Thyroid gland (tissue), 4 donors: ENCODE measurements at regions not wholly inside any gene's neighbourhood (a gene's known extent, or its start where the extent isn't known, plus 50 kb on each side); places are given as distances from the start of the nearest gene placed in this dataset.

Source experiments
- DNase-seq, 2 donors: peaks; one replicate each; pipeline ENCODE4 v3.0.0-alpha.2; 2019
- H3K27ac ChIP-seq, 3 donors: fragments of 200-600 bp; sonication (generic); 1 replicate in 2 of 3; 2 replicates in 1 of 3; pipeline ENCODE4 v1.5.1; 2016 to 2019; ENCODE audit warnings: mild to moderate bottlenecking in 1 of 3, moderate library complexity in 1 of 3
- H3K27me3 ChIP-seq: fragments of 200-600 bp; sonication (generic); one replicate; pipeline ENCODE4 v1.5.1; 2019
- H3K36me3 ChIP-seq, 2 donors: fragments of 200-600 bp; sonication (generic); one replicate each; pipeline ENCODE4 v1.5.1; 2016 to 2019
- H3K4me1 ChIP-seq, 2 donors: fragments of 200-600 bp; sonication (generic); one replicate each; pipeline ENCODE4 v1.5.1; 2017 to 2019
- H3K4me3 ChIP-seq, 3 donors: fragments of 200-600 bp; sonication (generic); replicated peaks in 1 of 3; 1 replicate in 2 of 3; 2 replicates in 1 of 3; pipeline ENCODE4 v1.5.1; 2016; ENCODE audit warnings: mild to moderate bottlenecking in 1 of 3
- H3K9me3 ChIP-seq: fragments of 200-600 bp; sonication (generic); one replicate; pipeline ENCODE4 v1.5.1; 2017
- CTCF ChIP-seq, 6 experiments: fragments of 200-600 bp in 3 of 6; fragments of 450-650 bp in 3 of 6; sonication (generic) in 3 of 6; IDR thresholded peaks; one replicate each; pipeline ENCODE4 v1.5.1; 2016 to 2019; ENCODE audit warnings: antibody characterized with exemption in 6 of 6, mild to moderate bottlenecking in 2 of 6, inconsistent platforms in 1 of 6, moderate library complexity in 1 of 6
- POLR2A ChIP-seq, 2 donors: fragments of 450-650 bp; IDR thresholded peaks; one replicate each; pipeline ENCODE4 v1.6.1; 2017; ENCODE audit warnings: antibody characterized with exemption in 2 of 2, mild to moderate bottlenecking in 2 of 2, moderate library complexity in 1 of 2
- WGBS, 2 donors: methylation state at CpG; one replicate each; pipeline ENCODE4 v1.1.5; 2017; 5-methylcytosine and 5-hydroxymethylcytosine counted together
- intact Hi-C: fragments of 100-400 bp; cut with DNase I; formaldehyde crosslinking; loops from one replicate; pipeline ENCODE4 v1.15.1; 2023

- no peaks in the 10 kb centered on the region for H3K9me3 ChIP-seq
- no peaks in the 10 kb centered on the region for H3K27me3 ChIP-seq
- DNase-seq: no peak
- WGBS, 2 donors: 76 to 78% methylated on average over 12 to 13 of the region's 13 CpGs
- no peak for TF ChIP-seq CTCF (IDR thresholded peaks at IDR 0.05)
- no peak for TF ChIP-seq POLR2A (IDR thresholded peaks at IDR 0.05)
- intact Hi-C loops: no loop called here
- no peaks in the 10 kb centered on the region for H3K36me3 ChIP-seq
- no peaks in the 10 kb centered on the region for H3K4me1 ChIP-seq
- no peak overlapping the region for H3K27ac ChIP-seq
- H3K4me3 ChIP-seq: no peak overlapping the region
Measured at GRCh38 chr12:111185206-111185888, 183.5 kb downstream of the PHETA1 start.

- no peak for DNase-seq
Measured at GRCh38 chr12:111184161-111184560, 184.7 kb downstream of the PHETA1 start.

GRCh38 chr12:111183094-111183493, 185.8 kb downstream of the PHETA1 start:
- Histone ChIP-seq H3K27me3 (no peaks in the 10 kb centered on the region), H3K9me3 (no peaks in the 10 kb centered on the region), H3K4me1 (no peaks in the 10 kb centered on the region), H3K27ac (no peak overlapping the region), H3K36me3 (no peaks in the 10 kb centered on the region), H3K4me3 (no peak overlapping the region)
- 82 to 85% methylated on average over 2 of the region's 2 CpGs for WGBS, 2 donors
- no peak for DNase-seq
- TF ChIP-seq CTCF (IDR thresholded peaks at IDR 0.05): no peak
- TF ChIP-seq POLR2A (IDR thresholded peaks at IDR 0.05): no peak
- intact Hi-C loops: no loop called here

More at GRCh38 chr12:111184161-111184560, 184.7 kb downstream of the PHETA1 start:
- Histone ChIP-seq H3K4me3 (no peak overlapping the region), H3K4me1 (no peaks in the 10 kb centered on the region), H3K36me3 (no peaks in the 10 kb centered on the region), H3K9me3 (no peaks in the 10 kb centered on the region), H3K27me3 (no peaks in the 10 kb centered on the region), H3K27ac (no peak overlapping the region)
- TF ChIP-seq CTCF (IDR thresholded peaks at IDR 0.05): no peak
- no peak for TF ChIP-seq POLR2A (IDR thresholded peaks at IDR 0.05)
- intact Hi-C loops: no loop called here
- WGBS, 2 donors: 94% methylated on average over 1 of the region's 1 CpG

GRCh38 chr12:111182382-111182781, 186.5 kb downstream of the PHETA1 start:
- no peaks in the 10 kb centered on the region for H3K36me3 ChIP-seq
- H3K27me3 ChIP-seq: no peaks in the 10 kb centered on the region
- no peak overlapping the region for H3K27ac ChIP-seq
- intact Hi-C loops: no loop called here
- 81 to 88% methylated on average over 13 to 16 of the region's 16 CpGs for WGBS, 2 donors
- TF ChIP-seq POLR2A (IDR thresholded peaks at IDR 0.05) (no peak), CTCF (IDR thresholded peaks at IDR 0.05) (no peak)
- DNase-seq: no peak
- no peaks in the 10 kb centered on the region for H3K4me1 ChIP-seq
- no peaks in the 10 kb centered on the region for H3K9me3 ChIP-seq
- no peak overlapping the region for H3K4me3 ChIP-seq

GRCh38 chr12:111181143-111181726, 187.7 kb downstream of the PHETA1 start:
- H3K27me3 ChIP-seq: no peaks in the 10 kb centered on the region
- no peaks in the 10 kb centered on the region for H3K36me3 ChIP-seq
- no peak overlapping the region for H3K27ac ChIP-seq
- intact Hi-C loops: no loop called here
- H3K9me3 ChIP-seq: no peaks in the 10 kb centered on the region
- 58 to 67% methylated on average over 18 of the region's 18 CpGs for WGBS, 2 donors
- no peak for TF ChIP-seq POLR2A (IDR thresholded peaks at IDR 0.05)
- no peak for TF ChIP-seq CTCF (IDR thresholded peaks at IDR 0.05)
- no peak overlapping the region for H3K4me3 ChIP-seq
- no peaks in the 10 kb centered on the region for H3K4me1 ChIP-seq
- DNase-seq: peak; percentile 22 to 27
